Ramos (cell line): ENCODE measurements at regions not wholly inside any gene's neighbourhood (a gene's known extent, or its start where the extent isn't known, plus 50 kb on each side); places are given as distances from the start of the nearest gene placed in this dataset.
"Not testable (repeated sequence)": the region's sequence is repeated elsewhere in the genome, so short reads cannot be mapped to it uniquely, and the experiment has no call there.

ENCODE experiments used
- in situ Hi-C: fragments of 300-500 bp; cut with MboI; formaldehyde crosslinking; loops from one replicate; pipeline ENCODE4 v1.14.3; 2022; ENCODE audit warnings: low sequenced_read_pairs; ENCODE audit not compliant: unreplicated experiment

- in situ Hi-C loops, result not testable (repeated sequence)
Observed at GRCh38 chr2:160628020-160628637, 134.5 kb upstream of the RBMS1 start.

GRCh38 chr2:160628811-160629210 lies 135.2 kb upstream of the RBMS1 start:
- in situ Hi-C loops, result no loop called here

DNA sequence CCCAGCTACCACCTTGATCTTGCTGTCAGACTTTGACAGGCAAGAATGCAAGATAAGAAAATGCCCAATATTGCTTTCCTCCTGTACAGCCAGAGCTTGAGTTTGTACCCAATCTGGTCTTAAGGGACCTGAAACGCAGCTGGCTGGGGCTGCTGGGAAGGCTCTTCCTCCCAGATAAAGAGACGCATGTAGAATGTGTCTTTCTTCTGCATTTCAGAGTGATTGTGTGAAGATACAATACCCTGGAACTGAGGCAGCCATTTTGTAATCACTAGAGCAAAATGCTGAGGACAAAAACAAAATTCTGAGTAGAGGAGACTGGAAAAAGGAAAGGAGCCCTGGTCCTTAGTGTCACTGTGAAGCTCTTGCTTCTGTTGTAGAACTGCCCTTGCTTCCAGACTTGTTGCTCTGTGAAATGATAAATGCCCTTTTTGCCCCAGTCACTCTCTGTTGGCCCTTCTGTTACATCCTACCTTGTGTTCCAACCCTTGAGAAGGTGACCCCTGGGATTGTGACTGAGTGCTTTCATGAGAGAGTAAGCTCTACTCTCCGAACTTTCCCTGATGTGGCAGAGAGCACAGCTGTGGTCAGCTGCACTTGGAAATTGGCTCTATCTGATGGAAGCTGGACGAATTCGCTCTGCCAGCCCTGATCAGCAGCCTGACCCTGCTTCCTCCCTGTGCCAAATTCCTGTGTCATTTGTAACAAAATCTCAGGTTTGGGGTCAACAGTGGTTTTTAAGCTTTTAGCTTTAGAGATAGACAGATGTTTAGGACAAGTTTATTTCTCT lies 137.4 kb upstream of the RBMS1 start:
- in situ Hi-C loops, result no loop called here

DNA sequence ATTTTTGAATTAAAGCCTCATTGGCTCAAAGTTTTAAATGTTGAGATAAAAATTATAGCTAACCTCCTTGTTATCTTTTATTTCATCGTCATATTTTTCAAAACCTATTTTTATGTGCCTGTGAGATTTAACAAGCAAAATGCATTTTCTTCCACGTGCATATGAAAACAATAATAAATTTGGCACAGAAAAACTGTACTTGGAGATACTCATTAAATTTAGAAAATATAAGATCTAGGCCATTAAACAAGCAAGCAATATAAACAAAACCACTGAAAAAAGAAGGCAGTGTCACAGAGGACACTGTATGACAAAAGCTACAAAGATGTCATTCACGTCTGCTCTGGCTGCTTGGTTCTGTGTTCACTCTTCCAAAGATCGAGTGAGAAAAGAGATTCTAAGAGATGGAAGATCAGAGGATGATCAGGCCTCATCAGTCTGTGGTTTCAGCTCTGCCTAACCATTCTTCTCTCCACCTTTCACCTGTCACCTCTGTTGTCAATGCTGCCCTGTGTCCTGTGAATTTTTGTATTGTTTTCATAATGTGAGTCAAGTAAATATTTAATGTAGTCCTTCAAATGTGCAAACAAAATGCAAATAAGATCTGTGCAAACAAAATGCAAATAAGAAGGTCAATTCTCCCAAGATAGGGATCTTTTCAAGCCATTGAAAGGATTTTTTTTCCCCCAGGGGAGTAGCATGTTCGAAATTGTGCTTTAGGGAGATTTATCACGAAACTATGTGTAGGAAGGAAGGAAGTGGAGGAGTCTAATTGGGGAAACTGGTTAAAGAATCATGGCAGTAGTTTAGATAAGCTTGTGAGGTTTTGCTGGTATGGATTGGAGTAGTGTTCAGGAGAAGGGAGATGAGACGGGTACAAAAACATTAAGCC lies 138.7 kb upstream of the RBMS1 start:
- in situ Hi-C loops, result no loop called here

DNA sequence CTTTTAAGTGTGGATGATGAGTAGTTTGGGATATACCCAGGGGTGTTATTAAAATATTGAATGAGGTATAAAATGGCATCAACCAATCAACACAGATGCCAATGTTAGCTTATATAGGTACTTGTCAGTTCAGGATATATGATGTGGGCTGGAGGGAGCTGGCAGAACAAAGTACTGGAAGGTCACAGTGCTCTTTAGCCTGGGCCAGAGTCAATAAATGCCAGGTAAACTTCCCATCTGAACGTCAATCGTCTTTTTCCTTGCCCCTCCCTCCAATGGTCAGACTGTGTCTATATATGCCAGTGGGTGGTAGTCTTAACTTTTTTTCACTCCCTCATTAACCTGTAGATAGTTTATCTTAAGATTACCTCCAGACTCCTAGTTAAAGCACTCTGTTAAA lies 140.8 kb upstream of the RBMS1 start:
- in situ Hi-C loops, result no loop called here

- in situ Hi-C loops, result no loop called here
Observed at GRCh38 chr2:160635488-160635887, 141.9 kb upstream of the RBMS1 start.

DNA sequence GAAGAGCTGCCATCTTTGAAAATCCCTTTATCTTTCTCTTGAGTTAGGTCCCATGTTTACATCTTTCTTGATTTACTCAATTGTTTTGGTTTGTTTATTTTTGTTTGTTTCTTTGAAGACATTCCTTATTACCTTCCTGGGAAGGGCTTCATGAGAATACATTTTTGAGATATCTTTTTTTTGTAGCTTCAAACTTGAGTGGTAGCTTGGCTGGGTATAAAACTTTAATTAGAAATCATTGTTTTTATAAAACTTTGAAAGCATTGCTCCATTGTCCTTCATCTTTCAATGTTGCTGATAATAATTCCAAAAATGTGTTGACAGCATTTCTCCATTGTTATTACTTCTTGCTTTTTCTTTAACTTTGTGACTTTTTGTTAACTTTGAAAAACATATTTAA lies 145.9 kb upstream of the RBMS1 start:
- in situ Hi-C loops, result no loop called here

GRCh38 chr2:160646684-160647444 lies 153.3 kb upstream of the RBMS1 start:
- in situ Hi-C loops, result no loop called here

GRCh38 chr2:160647967-160648685 lies 154.5 kb upstream of the RBMS1 start:
- in situ Hi-C loops, result no loop called here

DNA sequence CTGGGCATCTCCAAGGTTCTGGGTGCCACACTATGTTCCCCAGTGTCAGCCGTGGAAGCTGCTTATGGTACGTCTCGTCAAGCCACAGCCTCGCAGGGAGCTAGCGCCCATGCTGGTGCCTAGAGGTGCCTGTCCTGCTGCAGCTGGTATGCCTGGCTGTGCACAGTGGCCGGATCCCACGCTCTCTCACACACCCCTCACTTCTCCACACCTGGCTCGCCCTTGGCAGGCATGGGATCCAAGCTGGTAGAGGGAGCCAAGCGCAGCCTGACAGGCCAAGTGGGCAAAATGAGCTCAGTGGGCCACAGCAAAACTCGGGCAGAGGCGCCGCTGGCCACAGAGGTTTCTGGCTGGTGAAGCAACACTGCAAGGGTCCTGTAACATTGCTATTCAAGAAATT lies 156.1 kb upstream of the RBMS1 start:
- in situ Hi-C loops, result no loop called here

DNA sequence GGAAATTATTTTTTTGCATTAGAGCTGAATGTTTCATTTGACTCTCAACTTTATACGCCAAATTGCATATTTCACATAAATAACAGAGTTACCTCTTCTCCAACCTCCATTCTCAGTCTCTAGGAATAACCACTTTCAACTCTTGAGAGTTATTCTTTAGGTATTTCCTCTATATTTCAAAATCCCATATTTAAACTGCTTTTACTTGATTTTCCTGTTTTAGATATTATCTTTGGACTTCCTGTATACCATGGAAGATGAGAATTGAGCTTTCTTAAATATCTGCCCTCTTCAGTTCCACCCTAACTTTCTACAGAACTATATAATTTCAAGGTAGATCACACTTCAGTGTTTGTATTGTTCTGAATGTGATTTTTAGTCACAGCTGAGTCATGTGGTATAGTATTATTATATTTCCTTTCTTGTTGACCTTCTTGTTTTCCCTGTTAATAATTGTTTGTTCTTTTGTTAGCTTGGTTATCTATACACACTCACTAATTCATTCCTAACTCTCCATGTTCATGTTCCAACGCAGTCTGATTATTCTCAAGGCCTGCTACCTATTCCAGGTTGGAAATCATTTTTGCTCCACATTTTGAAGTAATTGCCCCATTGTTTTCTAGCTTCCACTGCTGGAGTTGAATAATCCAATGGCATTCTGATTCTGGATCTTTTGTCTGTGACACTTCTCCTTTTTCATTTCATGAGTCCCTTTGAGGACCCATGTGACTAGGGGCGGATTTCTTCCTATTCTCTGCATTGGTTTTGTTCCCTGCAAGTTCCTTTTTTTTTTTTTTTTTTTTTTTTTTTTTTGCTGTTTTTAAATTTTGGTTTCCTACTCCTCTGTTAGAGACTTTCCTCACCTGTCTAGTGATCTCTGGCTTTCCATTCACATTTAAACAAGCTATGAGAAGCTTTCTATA lies 156.8 kb upstream of the RBMS1 start:
- in situ Hi-C loops, result no loop called here

DNA sequence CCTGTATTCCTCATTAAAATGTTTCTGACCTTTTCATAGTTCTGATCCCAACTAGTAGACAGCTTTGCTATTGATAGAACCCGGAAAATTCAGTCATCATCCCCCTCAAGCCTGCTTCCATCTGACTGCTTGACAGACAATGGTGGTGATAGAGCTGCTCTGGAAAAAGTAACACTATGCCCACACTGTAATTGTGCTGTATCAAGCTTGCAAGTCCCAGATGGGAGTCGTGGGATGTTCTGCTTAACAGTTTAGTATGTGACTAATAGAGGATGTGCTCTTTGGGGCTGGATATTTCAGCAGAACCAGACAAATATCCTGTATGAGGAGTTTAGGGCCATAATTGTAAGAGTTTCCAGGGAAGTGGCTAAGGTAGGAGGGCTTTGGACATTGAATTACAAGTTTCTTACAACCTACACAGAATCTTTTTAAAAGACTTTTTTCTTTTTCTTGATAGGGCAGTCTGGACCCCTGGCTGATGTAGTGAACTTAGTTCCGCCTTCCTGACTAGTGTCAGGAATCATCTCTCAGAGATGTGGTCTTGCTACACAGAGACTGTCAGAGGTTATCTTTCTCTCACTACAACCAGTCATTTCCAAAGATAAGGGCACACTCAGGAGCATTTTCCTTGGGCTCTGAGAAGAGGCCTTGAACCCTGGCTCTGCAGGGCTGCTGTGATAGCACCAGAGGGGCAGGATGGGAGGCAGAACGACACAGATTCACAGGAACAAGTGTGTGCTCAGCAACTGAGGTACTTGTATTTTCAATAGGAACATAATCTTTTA lies 158.0 kb upstream of the RBMS1 start:
- in situ Hi-C loops, result no loop called here

- in situ Hi-C loops, result no loop called here
Observed at GRCh38 chr2:160652236-160652635, 158.6 kb upstream of the RBMS1 start.

GRCh38 chr2:160657196-160657595 lies 163.6 kb upstream of the RBMS1 start:
- in situ Hi-C loops, result no loop called here

- in situ Hi-C loops, result no loop called here
Observed at GRCh38 chr2:160658851-160659250, 165.2 kb upstream of the RBMS1 start.

- in situ Hi-C loops, result no loop called here
Observed at GRCh38 chr2:160660741-160661140, 167.1 kb upstream of the RBMS1 start.

DNA sequence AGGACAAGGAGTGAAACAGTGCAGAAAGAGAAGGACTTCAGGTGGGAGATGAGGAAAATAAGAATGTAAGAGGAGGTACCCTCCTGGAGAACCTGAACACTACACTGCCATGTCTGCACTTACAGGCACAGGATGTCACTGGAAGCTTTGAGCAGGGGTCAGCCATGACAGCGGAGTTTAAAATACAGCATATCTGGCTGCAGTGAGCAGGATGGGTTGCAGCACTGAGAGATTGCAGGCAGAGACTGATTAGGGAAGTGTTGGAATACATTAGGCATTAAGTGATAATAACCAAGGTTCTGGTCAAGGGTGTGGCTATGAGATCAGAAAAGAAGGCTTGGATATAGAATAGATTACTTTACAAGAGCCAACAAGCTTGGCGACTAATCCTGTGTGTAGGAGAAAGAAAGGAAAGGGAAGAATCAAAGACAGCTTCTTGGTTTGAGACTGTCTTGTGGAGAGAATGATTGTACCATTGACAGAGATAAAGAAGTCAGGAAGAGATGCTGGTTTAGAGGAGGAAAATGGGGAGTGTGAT lies 171.1 kb upstream of the RBMS1 start:
- in situ Hi-C loops, result no loop called here
